Nephron (organoid): ENCODE measurements at regions not wholly inside any gene's neighbourhood (a gene's known extent, or its start where the extent isn't known, plus 50 kb on each side); places are given as distances from the start of the nearest gene placed in this dataset.

ENCODE experiments used
- H3K27ac Mint-ChIP-seq, 3 experiments: 2 replicates each; pipeline ENCODE4 v1.8.0; 2020; ENCODE audit warnings: mixed read lengths in 3 of 3, mild to moderate bottlenecking in 2 of 3, moderate library complexity in 1 of 3
- H3K27me3 Mint-ChIP-seq: 2 replicates; pipeline ENCODE4 v1.8.0; 2021; ENCODE audit warnings: low read depth, mild to moderate bottlenecking, moderate library complexity, mixed read lengths
- H3K36me3 Mint-ChIP-seq: 2 replicates; pipeline ENCODE4 v1.8.0; 2020; ENCODE audit warnings: low read depth, mixed read lengths
- H3K4me1 Mint-ChIP-seq: 2 replicates; pipeline ENCODE4 v1.8.0; 2020; ENCODE audit warnings: mixed read lengths
- H3K4me3 Mint-ChIP-seq, 3 experiments: 2 replicates each; pipeline ENCODE4 v1.8.0; 2020; ENCODE audit warnings: mild to moderate bottlenecking in 3 of 3, mixed read lengths in 3 of 3, moderate library complexity in 2 of 3
- H3K9me3 Mint-ChIP-seq: 2 replicates; pipeline ENCODE4 v1.8.0; 2020; ENCODE audit warnings: mixed read lengths
- TF ChIP-seq, protein P1 (sequence below), 3 experiments: fragments of 200-600 bp; sonication (generic); IDR thresholded peaks; one replicate each; pipeline ENCODE4 v1.5.0; 2021; ENCODE audit warnings: antibody characterized with exemption in 3 of 3; ENCODE audit not compliant: unreplicated experiment in 3 of 3

DNA sequence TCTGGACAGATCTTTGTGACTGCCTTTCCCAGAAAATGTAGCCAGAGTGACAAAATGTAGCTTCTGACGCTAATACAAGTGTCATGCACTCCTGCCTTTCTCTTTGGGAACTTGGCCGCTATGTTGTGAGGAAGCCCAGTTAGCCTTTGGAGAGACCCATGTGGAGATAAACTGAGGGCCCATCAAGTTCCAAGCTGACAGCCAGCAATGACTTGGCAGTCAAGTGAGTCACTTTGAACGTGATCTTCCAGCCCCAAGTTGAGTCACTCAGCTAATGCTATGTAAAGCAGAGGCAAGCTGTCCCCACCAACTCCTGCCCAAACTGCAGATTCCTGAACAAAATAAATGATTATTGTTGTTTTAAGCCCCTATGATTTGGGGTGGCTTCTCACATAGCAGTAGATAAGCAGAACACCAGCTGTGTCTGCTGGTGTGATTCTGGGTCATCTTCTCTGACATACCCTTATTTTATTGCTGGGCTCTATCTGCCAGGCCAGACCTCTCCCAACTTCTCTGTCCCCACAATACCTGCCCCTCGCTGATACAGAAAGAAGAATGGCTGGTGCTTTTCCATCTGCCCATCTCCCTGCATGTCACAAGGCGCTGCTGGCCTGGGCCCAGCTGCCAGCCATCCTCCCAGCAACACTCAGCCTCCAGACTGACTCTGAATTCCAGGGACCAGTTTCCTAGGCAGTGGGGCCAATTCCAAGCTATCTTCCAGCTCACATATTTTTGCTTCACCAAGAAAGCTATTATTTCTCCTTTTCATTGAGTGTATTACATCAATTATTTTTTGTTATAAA is 274.8 kb downstream of the LRFN2 start:
- H3K27me3 Mint-ChIP-seq, result peaks cover 68% of the 10 kb centered on the region
- H3K4me1 Mint-ChIP-seq, result peaks cover 5% of the 10 kb centered on the region
- no peak overlapping the region for H3K27ac Mint-ChIP-seq
- no peaks in the 10 kb centered on the region for H3K36me3 Mint-ChIP-seq
- TF ChIP-seq, protein P1, sequence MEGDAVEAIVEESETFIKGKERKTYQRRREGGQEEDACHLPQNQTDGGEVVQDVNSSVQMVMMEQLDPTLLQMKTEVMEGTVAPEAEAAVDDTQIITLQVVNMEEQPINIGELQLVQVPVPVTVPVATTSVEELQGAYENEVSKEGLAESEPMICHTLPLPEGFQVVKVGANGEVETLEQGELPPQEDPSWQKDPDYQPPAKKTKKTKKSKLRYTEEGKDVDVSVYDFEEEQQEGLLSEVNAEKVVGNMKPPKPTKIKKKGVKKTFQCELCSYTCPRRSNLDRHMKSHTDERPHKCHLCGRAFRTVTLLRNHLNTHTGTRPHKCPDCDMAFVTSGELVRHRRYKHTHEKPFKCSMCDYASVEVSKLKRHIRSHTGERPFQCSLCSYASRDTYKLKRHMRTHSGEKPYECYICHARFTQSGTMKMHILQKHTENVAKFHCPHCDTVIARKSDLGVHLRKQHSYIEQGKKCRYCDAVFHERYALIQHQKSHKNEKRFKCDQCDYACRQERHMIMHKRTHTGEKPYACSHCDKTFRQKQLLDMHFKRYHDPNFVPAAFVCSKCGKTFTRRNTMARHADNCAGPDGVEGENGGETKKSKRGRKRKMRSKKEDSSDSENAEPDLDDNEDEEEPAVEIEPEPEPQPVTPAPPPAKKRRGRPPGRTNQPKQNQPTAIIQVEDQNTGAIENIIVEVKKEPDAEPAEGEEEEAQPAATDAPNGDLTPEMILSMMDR (IDR thresholded peaks at IDR 0.05; ENCODE audit: unreplicated experiment in 3 of 3), result no peak
- peaks cover 6% of the 10 kb centered on the region for H3K9me3 Mint-ChIP-seq
- no peak overlapping the region for H3K4me3 Mint-ChIP-seq

DNA sequence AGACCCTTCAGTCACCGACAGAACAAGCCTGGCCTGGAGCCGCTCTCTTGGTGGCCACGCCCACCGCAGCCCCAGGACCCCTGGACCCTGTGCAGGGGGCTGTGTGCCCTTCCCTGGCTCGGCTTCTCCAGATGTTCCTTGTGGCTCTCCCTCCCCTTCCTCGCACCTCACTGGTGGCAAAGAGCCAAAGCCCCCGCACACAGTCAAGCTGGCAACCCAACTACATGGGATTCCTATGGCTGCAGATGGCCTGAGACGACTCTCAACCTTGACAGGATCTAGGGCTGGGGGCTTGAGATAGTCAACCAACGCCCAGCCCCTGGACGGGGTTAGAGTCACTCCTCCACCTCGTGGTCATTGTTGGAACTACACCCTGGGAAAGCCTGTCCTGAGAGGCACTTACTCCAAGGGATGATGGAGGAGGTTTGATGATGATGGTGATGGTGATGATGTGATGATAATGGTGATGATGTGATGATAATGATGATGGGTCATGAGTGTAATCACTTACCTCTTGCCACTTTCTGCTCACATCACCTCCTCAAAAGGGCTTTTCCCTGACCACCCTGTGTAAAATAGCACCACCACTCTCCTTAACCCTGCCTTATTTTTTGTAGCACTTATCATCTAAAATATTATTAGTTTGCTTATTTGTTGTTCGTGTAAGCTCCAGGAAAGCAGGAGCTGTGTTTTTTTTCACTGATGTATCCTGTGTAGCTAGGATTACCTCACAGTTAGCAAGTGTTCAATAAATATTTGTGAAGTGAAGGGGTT is 278.4 kb downstream of the LRFN2 start:
- Mint-ChIP-seq H3K4me3 (peak overlapping the region in 2 of 3 experiments; percentile 20 to 45), H3K9me3 (peaks cover 13% of the 10 kb centered on the region), H3K36me3 (no peaks in the 10 kb centered on the region), H3K27ac (peak overlapping the region in 1 of 3 experiments; percentile 55), H3K27me3 (peaks cover 74% of the 10 kb centered on the region), H3K4me1 (peaks cover 5% of the 10 kb centered on the region)
- TF ChIP-seq, protein P1 (IDR thresholded peaks at IDR 0.05; ENCODE audit: unreplicated experiment in 3 of 3), result peak; percentile 86 to 95 (median 92)

DNA sequence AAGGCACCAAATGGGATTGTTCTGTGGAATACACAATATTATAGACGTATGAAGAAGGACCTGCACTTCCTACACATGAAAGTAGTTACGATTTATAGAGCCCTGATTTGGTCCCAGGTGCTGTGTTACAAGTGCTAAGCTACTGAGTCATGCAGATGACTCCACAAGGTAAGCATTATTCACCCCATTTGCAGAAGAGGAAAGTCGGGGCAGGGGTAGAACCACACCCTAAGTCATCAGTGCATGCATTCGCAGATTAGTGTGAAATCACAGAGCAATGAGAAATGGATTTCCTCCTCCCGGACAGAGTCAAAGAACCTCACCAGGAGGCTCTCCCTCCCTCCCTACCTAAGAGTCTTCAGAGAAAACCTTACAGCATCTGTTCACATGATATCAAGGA is 279.5 kb downstream of the LRFN2 start:
- peaks cover 9% of the 10 kb centered on the region for H3K9me3 Mint-ChIP-seq
- H3K27me3 Mint-ChIP-seq, result peaks cover 67% of the 10 kb centered on the region
- TF ChIP-seq, protein P1 (IDR thresholded peaks at IDR 0.05; ENCODE audit: unreplicated experiment in 3 of 3), result no peak
- H3K27ac Mint-ChIP-seq, result no peak overlapping the region
- H3K4me3 Mint-ChIP-seq, result no peak overlapping the region
- H3K36me3 Mint-ChIP-seq, result no peaks in the 10 kb centered on the region
- H3K4me1 Mint-ChIP-seq, result peaks cover 5% of the 10 kb centered on the region

DNA sequence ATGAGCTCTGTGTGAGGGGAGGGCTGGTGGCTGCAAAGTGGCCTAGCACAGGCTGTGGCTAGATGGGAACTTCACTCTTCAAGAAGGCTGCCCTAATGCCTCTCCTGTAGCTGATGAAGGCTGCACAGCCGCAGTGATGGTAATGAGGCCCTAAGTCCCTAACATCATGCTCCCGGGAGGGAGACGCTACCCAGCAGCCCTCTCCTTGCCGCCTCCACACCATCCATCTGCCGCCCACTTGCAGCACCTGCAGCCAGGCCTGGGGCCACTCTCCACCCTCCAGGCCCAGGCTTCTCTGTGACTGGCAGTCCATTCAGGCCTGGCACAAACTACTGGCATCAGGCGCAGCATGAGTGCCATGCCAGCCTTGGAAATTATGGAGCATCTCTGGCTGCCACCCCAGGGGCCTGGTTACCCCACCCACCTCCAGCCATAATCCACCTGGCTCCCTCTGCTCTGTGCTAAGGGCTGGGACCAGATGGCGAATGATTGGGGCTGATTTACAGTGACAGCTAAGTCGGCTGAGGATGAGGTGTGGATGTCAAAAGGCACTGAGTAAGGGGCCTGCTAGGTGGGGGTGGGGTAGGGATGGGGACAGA is 284.2 kb downstream of the LRFN2 start:
- Mint-ChIP-seq H3K4me3 (no peak overlapping the region), H3K36me3 (no peaks in the 10 kb centered on the region), H3K27ac (no peak overlapping the region), H3K27me3 (peaks cover 36% of the 10 kb centered on the region), H3K9me3 (peaks cover 11% of the 10 kb centered on the region), H3K4me1 (no peaks in the 10 kb centered on the region)
- TF ChIP-seq, protein P1 (IDR thresholded peaks at IDR 0.05; ENCODE audit: unreplicated experiment in 3 of 3), result no peak

DNA sequence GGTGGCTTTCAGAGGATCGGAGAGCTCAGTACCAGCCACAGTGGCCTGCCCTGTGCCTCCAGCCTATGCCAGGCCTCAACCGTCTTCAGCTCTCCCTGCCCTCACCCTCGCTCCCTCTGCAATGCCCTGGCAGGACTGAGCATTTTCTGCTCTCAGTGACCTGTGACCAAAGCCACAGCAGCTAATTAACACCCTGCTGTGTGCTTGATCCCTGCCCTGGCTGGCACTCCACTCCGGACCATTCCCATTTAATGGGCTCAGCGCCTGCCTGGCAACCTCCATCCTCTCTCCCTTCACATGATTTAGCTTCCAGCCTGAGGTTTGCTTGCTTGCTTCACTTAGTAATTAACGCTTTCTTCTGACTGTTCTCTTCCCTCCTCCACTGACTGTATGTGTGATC is 287.5 kb downstream of the LRFN2 start:
- no peak overlapping the region for H3K4me3 Mint-ChIP-seq
- no peaks in the 10 kb centered on the region for H3K36me3 Mint-ChIP-seq
- H3K4me1 Mint-ChIP-seq, result no peaks in the 10 kb centered on the region
- TF ChIP-seq, protein P1 (IDR thresholded peaks at IDR 0.05; ENCODE audit: unreplicated experiment in 3 of 3), result no peak
- peaks cover 32% of the 10 kb centered on the region for H3K27me3 Mint-ChIP-seq
- no peak overlapping the region for H3K27ac Mint-ChIP-seq
- H3K9me3 Mint-ChIP-seq, result peaks cover 23% of the 10 kb centered on the region
